GM11168 (cell line): ENCODE measurements at regions not wholly inside any gene's neighbourhood (a gene's known extent, or its start where the extent isn't known, plus 50 kb on each side); places are given as distances from the start of the nearest gene placed in this dataset.

Source experiments
- in situ Hi-C: fragments of 300-500 bp; cut with MboI; formaldehyde crosslinking; loops from one replicate; pipeline ENCODE4 v1.12.0; 2022; ENCODE audit warnings: low sequenced_read_pairs; ENCODE audit not compliant: unreplicated experiment

GRCh38 chr20:20778676-20779075, 66.2 kb upstream of the RALGAPA2 start:
- in situ Hi-C loops: no loop called here

GRCh38 chr20:20772497-20773085, 60.1 kb upstream of the RALGAPA2 start:
- in situ Hi-C loops: no loop called here

- in situ Hi-C loops: no loop called here
Measured at GRCh38 chr20:20768202-20768815, 55.9 kb upstream of the RALGAPA2 start.

- in situ Hi-C loops: no loop called here
Measured at GRCh38 chr20:20765696-20766365, 53.4 kb upstream of the RALGAPA2 start.

GRCh38 chr20:20763650-20764049, 51.2 kb upstream of the RALGAPA2 start:
- in situ Hi-C loops: no loop called here
